BLaER1 (cell line): ENCODE measurements at regions not wholly inside any gene's neighbourhood (a gene's known extent, or its start where the extent isn't known, plus 50 kb on each side); places are given as distances from the start of the nearest gene placed in this dataset.
"Not testable (repeated sequence)": the region's sequence is repeated elsewhere in the genome, so short reads cannot be mapped to it uniquely, and the experiment has no call there.

Experiments
- H3K27ac ChIP-seq: shearing (Covaris generic); formaldehyde crosslinking; 2 replicates; pipeline ENCODE4 v1.8.1; 2022
- H3K27me3 ChIP-seq: shearing (Covaris generic); formaldehyde crosslinking; 2 replicates; pipeline ENCODE4 v1.8.1; 2022
- H3K36me3 ChIP-seq: shearing (Covaris generic); formaldehyde crosslinking; 2 replicates; pipeline ENCODE4 v1.8.1; 2022
- H3K4me1 ChIP-seq: shearing (Covaris generic); formaldehyde crosslinking; 2 replicates; pipeline ENCODE4 v1.8.1; 2022
- H3K4me2 ChIP-seq: shearing (Covaris generic); formaldehyde crosslinking; 2 replicates; pipeline ENCODE4 v1.8.1; 2022
- H3K4me3 ChIP-seq: shearing (Covaris generic); formaldehyde crosslinking; 2 replicates; pipeline ENCODE4 v1.8.1; 2022
- H3K9ac ChIP-seq: shearing (Covaris generic); formaldehyde crosslinking; 2 replicates; pipeline ENCODE4 v1.8.1; 2022
- H3K9me3 ChIP-seq: shearing (Covaris generic); formaldehyde crosslinking; 2 replicates; pipeline ENCODE4 v1.8.1; 2022
- H4K20me1 ChIP-seq: shearing (Covaris generic); formaldehyde crosslinking; 2 replicates; pipeline ENCODE4 v1.8.1; 2022
- Cebpa-rat ChIP-seq: shearing (Covaris generic); IDR thresholded peaks from 2 replicates; pipeline ENCODE4 v1.8.1; 2022

- no peak for TF ChIP-seq Cebpa-rat
- Histone ChIP-seq H3K9ac (no peak overlapping the region), H3K27me3 (no peaks in the 10 kb centered on the region), H3K27ac (no peak overlapping the region), H3K36me3 (no peaks in the 10 kb centered on the region), H3K4me3 (no peak overlapping the region), H3K4me1 (no peaks in the 10 kb centered on the region), H3K4me2 (no peak overlapping the region), H3K9me3 (no peaks in the 10 kb centered on the region), H4K20me1 (no peaks in the 10 kb centered on the region)
Measured at GRCh38 chr7:96786998-96787395, 77.4 kb upstream of the SEM1 start.

GRCh38 chr7:96789914-96790313 is 80.3 kb upstream of the SEM1 start:
- Histone ChIP-seq H3K4me3 (no peak overlapping the region), H3K4me2 (no peak overlapping the region), H3K27ac (no peak overlapping the region), H3K27me3 (no peaks in the 10 kb centered on the region), H3K36me3 (no peaks in the 10 kb centered on the region), H3K9ac (no peak overlapping the region), H4K20me1 (no peaks in the 10 kb centered on the region), H3K9me3 (no peaks in the 10 kb centered on the region), H3K4me1 (no peaks in the 10 kb centered on the region)
- no peak for TF ChIP-seq Cebpa-rat

DNA sequence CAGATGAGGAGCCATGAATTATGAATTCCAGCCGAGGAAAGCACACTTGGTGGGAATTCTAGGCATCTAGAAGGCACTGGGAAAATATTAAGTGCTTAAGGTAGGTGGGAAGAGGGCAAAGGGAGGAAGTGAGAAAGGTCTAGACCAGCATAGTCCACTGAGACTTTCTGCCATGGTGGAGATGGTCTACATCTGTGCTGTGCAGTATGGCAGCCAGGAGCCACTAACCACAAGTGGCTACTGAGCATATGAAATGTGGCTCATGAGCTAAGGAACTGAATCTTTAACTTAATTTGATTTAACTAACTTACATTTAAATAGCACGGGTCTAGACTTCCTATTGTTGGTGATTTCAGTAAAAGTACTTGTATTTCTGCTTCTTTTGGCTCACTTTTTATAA is 82.5 kb upstream of the SEM1 start:
- no peaks in the 10 kb centered on the region for H3K36me3 ChIP-seq
- no peak overlapping the region for H3K4me2 ChIP-seq
- no peak overlapping the region for H3K4me3 ChIP-seq
- H3K9ac ChIP-seq: no peak overlapping the region
- H3K9me3 ChIP-seq: no peaks in the 10 kb centered on the region
- no peaks in the 10 kb centered on the region for H3K27me3 ChIP-seq
- TF ChIP-seq Cebpa-rat: no peak
- H4K20me1 ChIP-seq: no peaks in the 10 kb centered on the region
- H3K27ac ChIP-seq: no peak overlapping the region
- no peaks in the 10 kb centered on the region for H3K4me1 ChIP-seq

- no peaks in the 10 kb centered on the region for H3K4me1 ChIP-seq
- no peak for TF ChIP-seq Cebpa-rat
- H3K4me3 ChIP-seq: no peak overlapping the region
- H3K4me2 ChIP-seq: no peak overlapping the region
- no peak overlapping the region for H3K27ac ChIP-seq
- no peak overlapping the region for H3K9ac ChIP-seq
- H3K9me3 ChIP-seq: no peaks in the 10 kb centered on the region
- no peaks in the 10 kb centered on the region for H3K36me3 ChIP-seq
- H4K20me1 ChIP-seq: no peaks in the 10 kb centered on the region
- no peaks in the 10 kb centered on the region for H3K27me3 ChIP-seq
Measured at GRCh38 chr7:96794063-96794462, 84.4 kb upstream of the SEM1 start.

DNA sequence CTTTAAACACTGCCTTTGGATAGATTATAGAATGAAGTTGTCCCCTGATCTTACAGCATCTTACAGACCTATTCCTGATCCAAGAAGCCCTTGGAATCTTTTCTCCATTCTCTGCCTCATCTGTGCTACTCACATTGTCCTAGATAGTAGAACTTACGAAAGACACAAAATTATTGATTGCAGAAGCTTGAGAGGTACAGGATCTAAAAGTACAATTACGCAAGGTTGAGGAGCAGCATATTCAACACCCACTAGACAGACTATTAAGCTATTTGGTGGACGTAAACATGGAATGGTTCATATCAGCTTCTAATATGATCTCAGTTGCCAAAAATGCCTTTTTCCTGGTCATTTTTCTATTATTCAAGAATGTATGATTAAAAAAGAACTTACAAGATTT is 90.5 kb upstream of the SEM1 start:
- Histone ChIP-seq H3K9me3 (no peaks in the 10 kb centered on the region), H3K4me1 (no peaks in the 10 kb centered on the region), H3K27ac (no peak overlapping the region), H4K20me1 (no peaks in the 10 kb centered on the region), H3K9ac (no peak overlapping the region), H3K27me3 (no peaks in the 10 kb centered on the region), H3K36me3 (no peaks in the 10 kb centered on the region), H3K4me3 (no peak overlapping the region), H3K4me2 (no peak overlapping the region)
- TF ChIP-seq Cebpa-rat: no peak

- no peak overlapping the region for H3K27ac ChIP-seq
- no peaks in the 10 kb centered on the region for H3K27me3 ChIP-seq
- H3K4me1 ChIP-seq: no peaks in the 10 kb centered on the region
- H3K9me3 ChIP-seq: no peaks in the 10 kb centered on the region
- no peak for TF ChIP-seq Cebpa-rat
- no peak overlapping the region for H3K9ac ChIP-seq
- no peak overlapping the region for H3K4me3 ChIP-seq
- no peak overlapping the region for H3K4me2 ChIP-seq
- H4K20me1 ChIP-seq: no peaks in the 10 kb centered on the region
- H3K36me3 ChIP-seq: no peaks in the 10 kb centered on the region
Measured at GRCh38 chr7:96800824-96801223, 91.2 kb upstream of the SEM1 start.

- H3K27ac ChIP-seq: no peak overlapping the region
- TF ChIP-seq Cebpa-rat: no peak
- H3K9me3 ChIP-seq: no peaks in the 10 kb centered on the region
- no peaks in the 10 kb centered on the region for H3K36me3 ChIP-seq
- H3K27me3 ChIP-seq: no peaks in the 10 kb centered on the region
- H4K20me1 ChIP-seq: no peaks in the 10 kb centered on the region
- no peaks in the 10 kb centered on the region for H3K4me1 ChIP-seq
- H3K4me3 ChIP-seq: no peak overlapping the region
- no peak overlapping the region for H3K4me2 ChIP-seq
- H3K9ac ChIP-seq: no peak overlapping the region
Measured at GRCh38 chr7:96819111-96819700, 109.6 kb upstream of the SEM1 start.

DNA sequence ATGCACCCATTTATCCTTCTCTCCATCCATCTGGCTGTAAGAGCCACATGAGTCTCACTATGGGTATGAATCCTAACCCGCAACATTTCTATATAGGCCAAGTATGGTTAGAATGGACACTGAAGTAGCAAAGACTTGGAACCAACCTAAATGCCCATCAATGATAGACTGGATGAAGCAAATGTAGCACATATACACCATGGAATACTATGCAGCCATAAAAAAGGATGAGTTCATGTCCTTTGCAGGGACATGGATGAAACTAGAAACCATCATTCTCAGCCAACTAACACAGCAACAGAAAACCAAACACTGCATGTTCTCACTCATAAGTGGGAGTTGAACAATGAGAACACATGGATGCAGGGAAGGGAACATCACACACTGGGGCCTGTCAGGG is 111.5 kb upstream of the SEM1 start:
- not testable (repeated sequence) for H3K27me3 ChIP-seq, H3K4me2 ChIP-seq, H4K20me1 ChIP-seq, H3K36me3 ChIP-seq, H3K9ac ChIP-seq, H3K27ac ChIP-seq, H3K4me3 ChIP-seq, H3K4me1 ChIP-seq, H3K9me3 ChIP-seq

- no peaks in the 10 kb centered on the region for H3K4me1 ChIP-seq
- H3K27ac ChIP-seq: no peak overlapping the region
- no peaks in the 10 kb centered on the region for H3K36me3 ChIP-seq
- TF ChIP-seq Cebpa-rat: no peak
- H3K4me2 ChIP-seq: no peak overlapping the region
- H4K20me1 ChIP-seq: no peaks in the 10 kb centered on the region
- no peak overlapping the region for H3K9ac ChIP-seq
- no peak overlapping the region for H3K4me3 ChIP-seq
- H3K27me3 ChIP-seq: no peaks in the 10 kb centered on the region
- H3K9me3 ChIP-seq: no peaks in the 10 kb centered on the region
Measured at GRCh38 chr7:96822824-96823223, 113.2 kb upstream of the SEM1 start.

- no peak for TF ChIP-seq Cebpa-rat
- no peaks in the 10 kb centered on the region for H3K36me3 ChIP-seq
- H3K27me3 ChIP-seq: no peaks in the 10 kb centered on the region
- H4K20me1 ChIP-seq: no peaks in the 10 kb centered on the region
- H3K4me1 ChIP-seq: no peaks in the 10 kb centered on the region
- no peaks in the 10 kb centered on the region for H3K9me3 ChIP-seq
- H3K9ac ChIP-seq: no peak overlapping the region
- no peak overlapping the region for H3K27ac ChIP-seq
- H3K4me3 ChIP-seq: no peak overlapping the region
- no peak overlapping the region for H3K4me2 ChIP-seq
Measured at GRCh38 chr7:96823274-96823673, 113.6 kb upstream of the SEM1 start.

- H3K9me3 ChIP-seq: no peaks in the 10 kb centered on the region
- no peaks in the 10 kb centered on the region for H3K36me3 ChIP-seq
- no peaks in the 10 kb centered on the region for H3K27me3 ChIP-seq
- TF ChIP-seq Cebpa-rat: no peak
- H3K4me1 ChIP-seq: no peaks in the 10 kb centered on the region
- no peaks in the 10 kb centered on the region for H4K20me1 ChIP-seq
- H3K9ac ChIP-seq: no peak overlapping the region
- no peak overlapping the region for H3K27ac ChIP-seq
- no peak overlapping the region for H3K4me3 ChIP-seq
- H3K4me2 ChIP-seq: no peak overlapping the region
Measured at GRCh38 chr7:96824686-96825085, 115.0 kb upstream of the SEM1 start.
